BJ (cell line): ENCODE measurements at regions not wholly inside any gene's neighbourhood (a gene's known extent, or its start where the extent isn't known, plus 50 kb on each side); places are given as distances from the start of the nearest gene placed in this dataset.

Source experiments
- CTCF ChIA-PET: fragments of 350-600 bp; formaldehyde crosslinking; extraction: SDS; loops from one replicate; lab custom pipeline; 2021; ENCODE audit warnings: antibody characterized with exemption, inconsistent platforms; lab: Yijun Ruan, JAX
- POLR2A ChIA-PET: fragments of 300-600 bp; sonication (Branson Sonifier 250); formaldehyde crosslinking; extraction: SDS; loops from one replicate; lab custom pipeline; 2021; ENCODE audit warnings: antibody characterized with exemption; lab: Charles Lee
- DNase-seq: peaks from one replicate; pipeline ENCODE4 v3.0.0-alpha.2; 2011; ENCODE audit warnings: low read depth
- H3K27me3 ChIP-seq: 2 replicates; pipeline ENCODE4 v1.6.0; 2011; ENCODE audit warnings: low read length; ENCODE audit not compliant: control insufficient read depth, insufficient read depth
- H3K36me3 ChIP-seq: 2 replicates; pipeline ENCODE4 v1.5.1; 2011; ENCODE audit warnings: low read length; ENCODE audit not compliant: control insufficient read depth, insufficient read depth
- H3K4me3 ChIP-seq: 2 replicates; pipeline ENCODE4 v1.5.1; 2011; ENCODE audit warnings: low read depth, mild to moderate bottlenecking, control low read depth, low read length
- TF ChIP-seq, protein P1 (sequence below): IDR thresholded peaks from 2 replicates; pipeline ENCODE4 v1.5.1; 2011; ENCODE audit warnings: low read depth, mild to moderate bottlenecking, control low read depth, inconsistent platforms, low read length, moderate library complexity; ENCODE audit not compliant: insufficient read depth

DNA sequence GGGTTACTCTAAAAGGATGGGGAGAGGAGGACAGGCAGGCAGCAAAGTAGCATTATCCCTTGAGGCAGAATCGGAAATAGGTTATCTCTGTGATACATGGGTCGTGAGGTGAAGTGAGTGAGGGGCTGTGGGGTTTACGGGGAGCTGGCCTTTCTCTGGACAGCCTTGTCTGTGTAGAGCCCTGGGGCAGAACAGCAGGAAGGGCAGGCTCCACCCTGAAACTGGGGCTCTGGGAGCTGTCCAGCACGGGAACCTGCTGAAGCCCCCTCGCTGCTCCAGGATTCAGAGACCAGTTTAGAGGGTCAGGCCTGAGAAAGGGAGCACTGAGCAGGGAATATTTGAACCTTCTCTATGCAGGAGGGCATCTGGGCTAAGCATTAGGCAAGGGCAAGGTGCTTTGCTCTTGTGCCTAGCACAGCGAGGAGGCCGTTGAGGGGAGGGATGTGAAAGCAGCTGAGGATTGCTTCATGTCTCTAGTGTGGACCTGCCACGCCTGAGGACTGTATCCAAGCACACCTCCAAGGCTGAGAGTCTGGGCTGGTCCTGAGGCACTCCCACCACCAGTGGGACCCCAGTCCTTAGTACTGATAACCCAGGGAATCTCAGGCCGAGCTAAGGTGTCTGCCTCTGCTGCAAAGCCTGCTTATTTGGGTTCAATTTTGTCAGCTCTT, 55.8 kb downstream of the NAV1 start:
- H3K4me3 ChIP-seq, result no peak overlapping the region
- peaks cover 13% of the 10 kb centered on the region for H3K36me3 ChIP-seq
- no peaks in the 10 kb centered on the region for H3K27me3 ChIP-seq
- ChIA-PET POLR2A (no interaction called here), CTCF (interaction anchor here (1.0 to 2.2 kb wide), 4 partner anchors 12 to 198 kb away, joined by 3 to 8 read pairs (median 5); no protein-coding TSS in a partner anchor)
- TF ChIP-seq, protein P1, sequence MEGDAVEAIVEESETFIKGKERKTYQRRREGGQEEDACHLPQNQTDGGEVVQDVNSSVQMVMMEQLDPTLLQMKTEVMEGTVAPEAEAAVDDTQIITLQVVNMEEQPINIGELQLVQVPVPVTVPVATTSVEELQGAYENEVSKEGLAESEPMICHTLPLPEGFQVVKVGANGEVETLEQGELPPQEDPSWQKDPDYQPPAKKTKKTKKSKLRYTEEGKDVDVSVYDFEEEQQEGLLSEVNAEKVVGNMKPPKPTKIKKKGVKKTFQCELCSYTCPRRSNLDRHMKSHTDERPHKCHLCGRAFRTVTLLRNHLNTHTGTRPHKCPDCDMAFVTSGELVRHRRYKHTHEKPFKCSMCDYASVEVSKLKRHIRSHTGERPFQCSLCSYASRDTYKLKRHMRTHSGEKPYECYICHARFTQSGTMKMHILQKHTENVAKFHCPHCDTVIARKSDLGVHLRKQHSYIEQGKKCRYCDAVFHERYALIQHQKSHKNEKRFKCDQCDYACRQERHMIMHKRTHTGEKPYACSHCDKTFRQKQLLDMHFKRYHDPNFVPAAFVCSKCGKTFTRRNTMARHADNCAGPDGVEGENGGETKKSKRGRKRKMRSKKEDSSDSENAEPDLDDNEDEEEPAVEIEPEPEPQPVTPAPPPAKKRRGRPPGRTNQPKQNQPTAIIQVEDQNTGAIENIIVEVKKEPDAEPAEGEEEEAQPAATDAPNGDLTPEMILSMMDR, result no peak
- DNase-seq, result no peak

DNA sequence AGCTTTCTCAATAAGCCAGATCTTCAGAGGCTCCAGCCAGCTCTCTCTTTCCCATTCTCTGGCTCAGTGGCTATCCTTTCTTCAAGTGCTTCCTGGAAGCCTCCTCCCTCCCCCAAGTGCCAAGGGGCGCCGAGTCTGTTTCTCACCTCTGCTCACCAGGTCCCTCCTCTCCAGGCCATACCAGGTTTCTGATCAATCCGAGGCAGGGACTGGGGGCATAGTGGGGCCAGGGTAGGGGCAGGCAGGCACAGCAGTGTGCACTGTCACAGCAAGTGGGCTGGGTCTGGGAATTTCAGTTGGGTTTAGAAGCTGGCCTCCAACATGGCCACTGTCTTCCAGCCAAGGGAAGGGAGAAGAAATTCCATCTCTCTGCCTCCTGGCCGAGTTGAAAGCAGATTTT, 56.5 kb downstream of the NAV1 start:
- H3K4me3 ChIP-seq, result no peak overlapping the region
- CTCF ChIA-PET, result interaction anchor here (1.2 to 2.2 kb wide), 3 partner anchors 12 to 197 kb away, joined by 4 to 8 read pairs (median 6); no protein-coding TSS in a partner anchor
- TF ChIP-seq, protein P1, result no peak
- no peaks in the 10 kb centered on the region for H3K27me3 ChIP-seq
- peaks cover 13% of the 10 kb centered on the region for H3K36me3 ChIP-seq
- POLR2A ChIA-PET, result no interaction called here
- DNase-seq, result no peak

DNA sequence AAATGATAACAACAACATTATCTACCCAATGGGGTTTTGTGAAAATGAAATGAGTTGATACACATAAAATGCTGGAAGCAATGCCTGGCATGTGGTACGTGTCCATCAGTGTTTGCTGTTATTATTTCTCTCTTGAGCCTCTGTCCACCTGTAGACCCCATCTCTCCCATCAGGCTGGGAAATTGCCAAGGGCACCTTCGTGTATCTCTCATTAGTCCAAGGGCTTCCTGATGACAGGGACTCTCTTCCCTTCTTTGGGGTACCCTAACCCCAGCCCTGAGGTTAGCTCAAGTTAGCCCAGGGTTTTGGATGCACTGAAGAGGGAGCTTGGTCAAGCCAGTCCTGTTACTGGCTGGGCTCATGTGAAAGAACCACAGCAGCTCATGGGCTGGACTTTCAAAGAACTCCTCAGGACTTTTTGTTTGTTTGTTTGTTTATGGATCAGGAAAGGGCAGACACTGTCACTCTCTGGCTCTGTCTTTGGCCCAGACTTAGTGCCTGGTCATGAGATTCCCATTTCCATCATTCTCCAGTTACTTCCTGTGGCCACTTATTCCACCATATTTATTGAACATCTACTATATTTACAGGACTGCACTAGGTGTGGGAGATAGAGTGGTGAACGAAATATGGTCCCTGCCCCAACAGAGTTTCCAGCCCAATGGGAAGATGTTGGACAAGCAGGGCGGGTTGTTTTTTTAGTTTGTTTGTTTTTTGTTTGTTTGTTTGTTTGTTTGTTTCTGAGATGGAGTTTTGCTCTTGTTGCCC, 57.4 kb downstream of the NAV1 start:
- TF ChIP-seq, protein P1, result no peak
- POLR2A ChIA-PET, result no interaction called here
- no peak for DNase-seq
- CTCF ChIA-PET, result interaction anchor here (0.8 kb wide), 1 partner anchor 66 kb away, joined by 3 read pairs; no protein-coding TSS in a partner anchor
- Histone ChIP-seq H3K4me3 (no peak overlapping the region), H3K36me3 (peaks cover 10% of the 10 kb centered on the region), H3K27me3 (no peaks in the 10 kb centered on the region)

DNA sequence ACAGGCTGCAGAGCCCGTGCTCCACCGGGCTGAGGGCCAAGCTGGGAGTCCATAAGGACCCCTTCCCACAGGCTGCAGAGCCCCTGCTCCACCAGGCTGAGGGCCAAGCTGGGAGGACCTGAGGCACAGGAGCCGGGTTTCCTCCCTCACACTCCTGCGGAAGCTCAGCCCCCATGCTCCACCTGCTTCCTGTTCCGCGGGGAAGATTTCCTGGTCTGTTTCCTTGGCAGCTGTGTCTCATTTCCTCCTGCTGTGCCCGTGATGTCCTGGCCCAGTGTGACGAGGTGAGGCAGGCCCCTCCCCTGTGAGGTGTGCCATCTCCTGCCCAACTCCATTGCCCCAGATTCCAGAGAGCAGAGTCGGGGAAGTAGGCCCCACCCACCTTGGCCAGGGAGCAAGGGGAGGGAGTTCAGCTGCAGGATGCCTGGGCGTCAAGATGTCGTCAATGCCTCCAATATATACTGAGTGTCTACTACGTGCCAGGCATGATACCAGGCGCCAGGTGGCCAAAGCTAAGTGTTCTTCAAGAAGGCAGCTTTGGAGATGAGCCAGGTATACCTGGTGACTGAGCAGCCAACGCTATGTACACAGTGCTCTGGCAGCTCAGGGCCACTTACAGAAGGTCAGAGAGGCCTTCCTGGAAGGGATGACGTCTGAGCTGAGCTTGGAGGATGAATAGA, 58.8 kb downstream of the NAV1 start:
- Histone ChIP-seq H3K4me3 (no peak overlapping the region), H3K36me3 (peaks cover 8% of the 10 kb centered on the region), H3K27me3 (no peaks in the 10 kb centered on the region)
- DNase-seq, result no peak
- CTCF ChIA-PET, result interaction anchor here (0.6 to 1.0 kb wide), 3 partner anchors 20 to 52 kb away, joined by 3 read pairs; no protein-coding TSS in a partner anchor
- POLR2A ChIA-PET, result no interaction called here
- TF ChIP-seq, protein P1, result no peak

DNA sequence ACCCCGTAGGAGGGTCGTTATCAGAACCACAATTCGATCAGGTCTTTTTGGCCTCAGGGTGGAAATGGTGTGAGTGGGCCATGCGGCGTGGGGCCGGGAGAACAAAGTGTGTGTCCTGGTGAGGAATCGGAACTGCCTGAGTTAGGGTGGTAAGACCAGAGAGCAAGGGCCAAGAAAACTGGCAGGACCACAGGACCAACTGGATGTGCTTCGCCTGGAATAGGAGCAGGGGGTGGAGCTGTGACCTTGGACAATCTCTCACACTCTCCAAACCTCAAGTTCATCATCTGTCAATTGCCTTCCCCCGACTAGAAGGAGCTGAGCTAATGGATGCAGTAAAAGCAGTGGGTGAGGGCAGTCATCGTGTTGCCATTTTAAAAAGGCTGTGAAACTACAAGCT, 59.5 kb downstream of the NAV1 start:
- H3K27me3 ChIP-seq, result no peaks in the 10 kb centered on the region
- H3K36me3 ChIP-seq, result peaks cover 8% of the 10 kb centered on the region
- DNase-seq, result no peak
- ChIA-PET POLR2A (no interaction called here), CTCF (interaction anchor here (0.6 to 1.0 kb wide), 3 partner anchors 19 to 51 kb away, joined by 3 read pairs; no protein-coding TSS in a partner anchor)
- TF ChIP-seq, protein P1, result no peak
- H3K4me3 ChIP-seq, result no peak overlapping the region
